HG02763 (cell line): ENCODE measurements at regions not wholly inside any gene's neighbourhood (a gene's known extent, or its start where the extent isn't known, plus 50 kb on each side); places are given as distances from the start of the nearest gene placed in this dataset.
"Not testable (repeated sequence)": the region's sequence is repeated elsewhere in the genome, so short reads cannot be mapped to it uniquely, and the experiment has no call there.

Source experiments
- ATAC-seq: cut with Tn5 transposase; IDR thresholded peaks from one replicate; pipeline ENCODE4 v1.9.1; 2021; ENCODE audit warnings: mild to moderate bottlenecking, moderate library complexity; ENCODE audit not compliant: unreplicated experiment

- peak; percentile 63 for ATAC-seq
These were observed 135.9 kb downstream of the ITGB8 start for GRCh38 chr7:20466543-20467021.

- ATAC-seq: no peak
These were observed 139.4 kb downstream of the ITGB8 start for GRCh38 chr7:20470082-20470481.

GRCh38 chr7:20470726-20471125 is 140.0 kb downstream of the ITGB8 start:
- ATAC-seq: no peak

- no peak for ATAC-seq
These were observed 141.2 kb upstream of the ABCB5 start for GRCh38 chr7:20474249-20474648.

GRCh38 chr7:20475756-20476155 is 139.7 kb upstream of the ABCB5 start:
- no peak for ATAC-seq

GRCh38 chr7:20477067-20477466 is 138.4 kb upstream of the ABCB5 start:
- no peak for ATAC-seq

GRCh38 chr7:20479706-20480105 is 135.8 kb upstream of the ABCB5 start:
- ATAC-seq: no peak

- ATAC-seq: no peak
These were observed 133.4 kb upstream of the ABCB5 start for GRCh38 chr7:20482071-20482470.

- ATAC-seq: no peak
These were observed 131.1 kb upstream of the ABCB5 start for GRCh38 chr7:20484356-20484755.

GRCh38 chr7:20488850-20489249 is 126.6 kb upstream of the ABCB5 start:
- ATAC-seq: no peak

- ATAC-seq: no peak
These were observed 124.2 kb upstream of the ABCB5 start for GRCh38 chr7:20491284-20491683.

GRCh38 chr7:20494566-20494965 is 120.9 kb upstream of the ABCB5 start:
- ATAC-seq: no peak

- ATAC-seq: not testable (repeated sequence)
These were observed 114.0 kb upstream of the ABCB5 start for GRCh38 chr7:20501473-20501872.

GRCh38 chr7:20503278-20503950 is 112.1 kb upstream of the ABCB5 start:
- ATAC-seq: no peak

- no peak for ATAC-seq
These were observed 111.4 kb upstream of the ABCB5 start for GRCh38 chr7:20504060-20504459.

- no peak for ATAC-seq
These were observed 109.3 kb upstream of the ABCB5 start for GRCh38 chr7:20506175-20506574.

GRCh38 chr7:20507157-20507556 is 108.3 kb upstream of the ABCB5 start:
- ATAC-seq: no peak

GRCh38 chr7:20508109-20508508 is 107.4 kb upstream of the ABCB5 start:
- ATAC-seq: no peak

GRCh38 chr7:20509892-20510572 is 105.4 kb upstream of the ABCB5 start:
- ATAC-seq: no peak

GRCh38 chr7:20510573-20510900 is 104.9 kb upstream of the ABCB5 start:
- no peak for ATAC-seq

- ATAC-seq: no peak
These were observed 102.1 kb upstream of the ABCB5 start for GRCh38 chr7:20513341-20513740.

GRCh38 chr7:20513897-20514296 is 101.6 kb upstream of the ABCB5 start:
- no peak for ATAC-seq

GRCh38 chr7:20514364-20514763 is 101.1 kb upstream of the ABCB5 start:
- ATAC-seq: no peak
